ENCODE measurements at regions not wholly inside any gene's neighbourhood (a gene's known extent, or its start where the extent isn't known, plus 50 kb on each side); places are given as distances from the start of the nearest gene placed in this dataset.

GRCh38 chr1:30490554-30491053 lies 232.8 kb downstream of the MATN1 start:
- no peak for DNase-seq (ENCODE audit: low read depth in 3 of 3, low spot score in 2 of 3)

DNA sequence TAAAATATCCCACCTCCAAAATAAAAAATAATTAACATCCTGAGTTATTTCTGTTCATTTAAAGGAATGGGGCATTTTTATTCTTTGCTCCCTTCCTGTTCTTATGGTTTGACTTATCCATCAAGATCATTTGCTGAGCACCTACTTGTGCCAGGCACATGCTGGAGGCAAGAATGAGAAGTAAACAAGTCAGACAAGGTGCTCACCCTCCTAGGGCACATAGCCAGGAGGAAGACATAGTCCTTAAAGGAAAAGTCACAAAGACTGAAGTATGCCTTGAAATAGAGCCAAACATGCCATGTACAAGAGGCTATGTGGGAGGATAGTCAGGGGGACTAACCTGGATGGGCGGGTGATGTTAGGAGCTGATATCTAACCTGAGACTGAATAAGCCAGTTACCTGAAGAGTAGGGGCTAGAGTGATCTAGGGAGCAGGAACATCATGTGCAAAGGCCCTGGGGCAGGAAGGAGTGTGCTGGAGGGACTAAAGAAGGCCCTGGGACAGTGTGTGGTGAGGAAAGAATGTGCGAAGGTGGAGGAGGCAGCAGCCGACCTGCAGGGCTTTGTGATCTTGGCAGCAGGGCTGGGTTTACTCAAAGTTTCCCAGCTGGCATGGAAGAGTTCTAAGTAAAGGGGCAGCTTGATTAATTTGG lies 233.5 kb downstream of the MATN1 start:
- no peak for DNase-seq (ENCODE audit: low read depth in 3 of 3, low spot score in 2 of 3)

DNA sequence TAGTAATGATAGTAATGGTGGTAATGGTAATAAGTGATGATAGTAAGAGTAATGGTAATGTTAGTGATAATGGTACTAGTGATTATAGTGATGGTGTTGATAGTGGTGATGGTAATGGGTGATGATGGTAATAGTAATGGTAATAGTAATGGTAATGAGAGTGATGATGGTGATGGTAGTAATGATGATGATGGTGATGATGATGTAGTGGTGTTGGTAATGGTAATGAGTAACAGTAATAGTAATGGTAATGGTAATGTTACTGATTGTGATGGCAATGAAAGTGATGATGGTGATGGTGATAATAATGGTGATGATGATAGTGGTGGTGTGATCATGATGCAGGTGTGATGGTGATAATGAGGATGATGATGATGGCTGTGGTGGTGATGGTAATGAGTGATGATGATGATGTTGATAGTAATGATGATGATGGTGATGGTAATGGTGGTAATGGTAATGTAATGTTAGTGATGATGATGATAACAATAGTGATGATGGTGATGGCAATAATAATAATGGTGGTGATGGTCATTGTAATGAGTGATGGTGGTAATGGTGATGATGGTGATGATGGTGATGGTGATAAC lies 235.0 kb downstream of the MATN1 start:
- DNase-seq (ENCODE audit: low read depth in 3 of 3, low spot score in 2 of 3) = no peak

DNA sequence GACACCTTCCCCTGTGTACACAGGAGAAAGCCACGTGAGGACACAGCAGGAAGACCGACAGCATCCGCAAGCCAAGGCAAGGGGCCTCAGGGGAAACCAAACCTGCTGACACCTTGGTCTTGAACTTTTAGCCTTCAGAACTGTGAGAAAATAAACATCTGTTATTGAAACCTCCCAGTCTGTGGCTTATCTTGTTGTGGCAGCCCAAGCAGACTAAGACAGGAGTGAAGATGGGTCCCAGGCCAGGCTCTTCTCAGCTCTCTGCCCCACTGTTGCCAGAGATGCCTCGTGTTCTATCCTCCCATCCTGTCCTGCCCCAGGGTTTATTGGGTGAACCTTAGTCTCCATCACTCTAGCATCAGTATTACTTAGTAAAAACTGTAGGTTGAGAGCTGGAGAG lies 236.3 kb downstream of the MATN1 start:
- DNase-seq (ENCODE audit: low read depth in 3 of 3, low spot score in 2 of 3) = no peak

- DNase-seq (ENCODE audit: low read depth in 3 of 3, low spot score in 2 of 3) = no peak
These were observed 238.3 kb downstream of the MATN1 start for GRCh38 chr1:30485072-30485471.

DNA sequence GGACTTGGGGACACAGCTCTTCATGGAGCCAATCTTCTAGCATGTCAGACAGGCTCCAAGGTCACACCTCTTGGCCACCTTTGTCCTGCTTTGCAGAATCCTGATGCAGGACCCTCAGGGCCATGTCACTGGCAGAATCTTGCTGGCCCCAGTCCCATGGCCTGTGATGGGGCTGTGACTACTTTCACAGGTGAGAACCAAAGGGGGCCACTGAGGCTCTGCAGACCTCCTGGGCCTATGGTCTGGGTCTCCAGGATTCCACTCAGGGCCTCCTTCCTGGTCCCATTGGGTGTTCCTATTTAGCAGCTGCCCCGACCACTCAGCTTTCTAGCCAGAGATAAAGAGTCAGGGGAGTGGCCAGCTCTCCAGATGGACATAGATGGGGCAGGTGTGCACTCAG lies 238.7 kb downstream of the MATN1 start:
- no peak for DNase-seq (ENCODE audit: low read depth in 3 of 3, low spot score in 2 of 3)

DNA sequence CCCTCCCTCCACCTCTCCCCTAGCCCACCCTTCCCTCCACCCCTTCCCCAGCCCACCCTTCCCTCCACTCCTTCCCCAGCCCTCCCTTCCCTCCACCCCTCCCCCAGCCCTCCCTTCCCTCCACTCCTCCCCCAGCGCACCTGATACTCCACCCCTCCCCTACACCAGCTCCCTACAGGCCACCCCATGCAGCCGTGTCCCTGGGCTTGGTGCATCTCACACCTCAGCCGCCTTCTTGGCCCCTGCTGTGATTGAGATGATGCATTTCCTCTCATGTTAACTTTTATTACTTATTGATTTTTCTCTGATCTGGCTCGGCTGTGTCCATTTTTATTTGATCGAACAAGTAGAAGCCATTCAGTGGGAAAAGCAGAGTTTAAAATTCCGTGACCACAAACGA lies 243.8 kb downstream of the MATN1 start:
- no peak for DNase-seq (ENCODE audit: low read depth in 3 of 3, low spot score in 2 of 3)

DNA sequence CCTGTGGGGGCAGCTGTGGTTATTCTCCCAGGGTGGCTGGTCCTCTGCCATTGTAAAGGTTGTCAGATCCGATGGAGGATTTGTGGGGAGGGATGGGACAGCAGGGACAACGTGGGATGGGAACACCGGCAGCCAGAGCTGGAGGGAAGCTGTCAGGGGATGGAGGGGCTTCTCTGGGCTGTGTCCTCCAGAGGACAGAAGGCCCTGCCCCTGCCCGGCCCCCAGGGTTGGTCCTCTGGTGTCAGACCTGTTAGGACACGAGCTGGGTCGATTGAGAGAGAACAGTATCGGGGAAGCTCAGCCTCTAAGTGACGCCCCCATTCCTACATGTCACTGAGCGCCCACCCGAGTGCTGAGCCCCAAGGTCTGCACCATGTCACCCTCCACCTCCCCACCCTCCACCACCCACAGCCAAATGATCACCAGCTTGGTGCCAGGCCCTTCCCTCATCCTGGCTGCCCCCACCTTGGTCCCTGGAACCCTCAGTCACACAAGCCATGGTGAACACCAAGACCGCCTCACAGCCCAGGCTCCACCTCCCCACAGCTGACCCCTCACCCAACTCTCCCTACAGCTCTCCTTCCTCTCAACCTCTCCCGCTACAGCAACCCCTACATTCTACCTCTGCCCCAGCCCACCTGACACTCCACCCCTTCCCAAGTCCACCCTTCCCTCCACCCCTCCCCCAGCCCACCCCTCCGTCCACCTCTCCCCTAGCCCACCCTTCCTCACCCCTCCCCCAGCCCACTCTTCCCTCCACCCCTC lies 244.4 kb downstream of the MATN1 start:
- no peak for DNase-seq (ENCODE audit: low read depth in 3 of 3, low spot score in 2 of 3)

GRCh38 chr1:30478283-30478682 lies 245.1 kb downstream of the MATN1 start:
- no peak for DNase-seq (ENCODE audit: low read depth in 3 of 3, low spot score in 2 of 3)

GRCh38 chr1:30477588-30477987 lies 245.8 kb downstream of the MATN1 start:
- no peak for DNase-seq (ENCODE audit: low read depth in 3 of 3, low spot score in 2 of 3)

DNA sequence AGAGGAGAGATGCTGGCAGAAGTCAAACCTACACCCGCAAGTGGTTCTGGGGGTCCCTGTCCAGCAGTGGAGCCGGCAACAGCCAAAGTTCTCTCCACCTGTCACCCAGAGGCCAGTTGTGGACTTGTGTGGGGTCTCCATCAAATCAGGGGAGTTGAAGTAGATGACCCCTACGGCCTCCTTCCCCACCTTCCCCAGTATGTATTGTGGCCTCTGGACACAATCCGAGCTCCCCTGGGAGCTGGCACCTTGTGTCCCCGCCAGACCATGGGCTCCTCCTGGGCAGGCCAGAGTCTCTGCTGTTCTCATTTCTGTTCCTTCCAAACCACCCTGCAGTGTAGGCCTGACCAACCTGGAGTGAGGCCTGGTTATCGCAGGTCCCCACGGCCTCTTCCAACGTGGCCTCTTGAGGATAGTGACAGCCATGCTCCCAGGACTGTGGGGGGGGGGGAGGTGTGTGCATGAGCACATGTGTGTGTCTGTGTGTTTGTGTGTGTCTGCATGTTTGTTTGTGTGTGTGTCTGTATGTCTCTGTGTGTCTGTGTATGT lies 246.4 kb downstream of the MATN1 start:
- no peak for DNase-seq (ENCODE audit: low read depth in 3 of 3, low spot score in 2 of 3)

GRCh38 chr1:30476476-30476875 lies 246.9 kb downstream of the MATN1 start:
- DNase-seq (ENCODE audit: low read depth in 3 of 3, low spot score in 2 of 3) = no peak

GRCh38 chr1:30475966-30476365 lies 247.4 kb downstream of the MATN1 start:
- no peak for DNase-seq (ENCODE audit: low read depth in 3 of 3, low spot score in 2 of 3)

DNA sequence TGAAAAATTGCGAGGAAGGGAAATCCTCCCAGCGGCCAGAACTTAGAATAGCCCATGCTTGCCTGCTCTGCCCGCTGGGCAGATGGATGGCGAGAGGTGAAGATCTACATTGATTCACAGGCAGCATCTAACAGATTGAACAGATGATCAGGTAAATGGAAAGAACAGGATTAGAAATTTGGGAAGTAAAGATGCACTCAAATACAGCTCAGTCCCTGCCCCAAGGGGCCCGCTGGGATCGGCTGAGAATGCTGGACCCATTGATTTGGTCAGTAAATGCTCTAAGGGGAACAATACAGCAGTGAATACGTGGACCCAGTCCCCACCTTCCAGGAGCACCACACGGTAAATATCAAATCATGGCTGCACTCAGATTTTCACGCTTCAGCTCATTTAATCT lies 248.2 kb downstream of the MATN1 start:
- DNase-seq (ENCODE audit: low read depth in 3 of 3, low spot score in 2 of 3) = no peak

GRCh38 chr1:30474818-30475200 lies 248.6 kb downstream of the MATN1 start:
- no peak for DNase-seq (ENCODE audit: low read depth in 3 of 3, low spot score in 2 of 3)

- no peak for DNase-seq (ENCODE audit: low read depth in 3 of 3, low spot score in 2 of 3)
These were observed 249.2 kb downstream of the MATN1 start for GRCh38 chr1:30473922-30474817.

DNA sequence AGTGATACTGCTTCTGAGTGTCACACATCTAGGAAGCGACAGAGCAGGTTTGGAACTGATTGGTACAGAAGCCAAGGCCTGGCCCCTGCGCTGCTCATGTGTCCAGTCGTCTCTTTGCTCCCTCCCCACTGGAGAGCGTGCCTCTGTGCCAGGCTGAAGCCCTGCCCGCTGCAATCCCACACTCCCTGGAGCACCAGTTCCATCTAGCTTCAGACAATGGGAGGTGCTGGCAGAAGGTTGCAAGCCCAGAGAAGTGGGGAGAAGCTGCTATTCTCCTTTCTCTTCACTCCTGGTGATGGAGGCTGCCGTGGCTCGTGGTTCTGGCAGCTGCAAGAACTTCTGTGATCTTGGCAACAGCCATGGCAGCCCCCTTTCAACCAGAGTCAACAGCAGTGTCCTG lies 250.9 kb downstream of the MATN1 start:
- DNase-seq (ENCODE audit: low read depth in 3 of 3, low spot score in 2 of 3) = no peak

- DNase-seq (ENCODE audit: low read depth in 3 of 3, low spot score in 2 of 3) = no peak
These were observed 251.4 kb downstream of the MATN1 start for GRCh38 chr1:30472009-30472408.

DNA sequence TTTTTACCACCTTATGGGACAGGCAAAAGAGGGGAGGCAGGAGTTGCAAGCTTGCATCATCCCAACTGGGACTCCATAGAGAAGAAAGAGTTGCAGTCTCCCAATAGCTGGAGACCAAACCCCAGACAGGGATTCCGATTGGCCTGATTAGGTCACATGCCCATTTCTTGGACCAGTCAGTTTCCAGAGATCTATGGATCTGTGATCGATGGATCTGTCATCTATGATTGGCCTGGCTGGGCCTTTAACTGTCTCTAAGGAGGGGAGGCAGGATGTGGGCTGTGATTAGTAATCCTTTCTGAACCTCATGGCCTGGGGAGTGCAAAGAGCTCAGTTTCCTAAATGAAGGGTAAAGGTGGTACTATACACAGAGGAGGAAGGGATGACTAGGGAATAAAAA lies 252.1 kb downstream of the MATN1 start:
- no peak for DNase-seq (ENCODE audit: low read depth in 3 of 3, low spot score in 2 of 3)

GRCh38 chr1:30469426-30469825 lies 254.0 kb downstream of the MATN1 start:
- no peak for DNase-seq (ENCODE audit: low read depth in 3 of 3, low spot score in 2 of 3)

DNA sequence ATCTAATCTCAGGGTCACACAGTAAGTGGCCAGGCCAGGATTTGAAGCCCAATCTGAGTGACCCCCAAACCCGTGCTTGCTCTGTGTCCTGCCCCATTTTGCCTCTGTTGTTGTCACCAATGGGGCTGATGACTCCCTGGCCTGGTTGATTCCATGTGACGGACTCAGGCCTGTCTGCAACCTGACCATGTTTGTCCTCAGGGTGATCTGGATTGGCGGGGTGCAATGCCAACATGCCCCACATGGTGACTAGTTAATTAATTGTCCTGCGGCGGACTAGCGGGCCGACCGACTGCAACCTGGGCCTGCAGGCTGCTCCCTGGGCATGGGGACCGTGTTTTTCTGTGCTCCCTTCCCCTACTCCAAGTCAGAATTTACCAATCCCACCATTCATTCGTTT lies 256.3 kb downstream of the MATN1 start:
- no peak for DNase-seq (ENCODE audit: low read depth in 3 of 3, low spot score in 2 of 3)
